ENCODE measurements at regions not wholly inside any gene's neighbourhood (a gene's known extent, or its start where the extent isn't known, plus 50 kb on each side); places are given as distances from the start of the nearest gene placed in this dataset.

GRCh38 chr22:47231759-47232158 lies 469.3 kb downstream of the TBC1D22A start:
- TF ChIP-seq, protein P1, sequence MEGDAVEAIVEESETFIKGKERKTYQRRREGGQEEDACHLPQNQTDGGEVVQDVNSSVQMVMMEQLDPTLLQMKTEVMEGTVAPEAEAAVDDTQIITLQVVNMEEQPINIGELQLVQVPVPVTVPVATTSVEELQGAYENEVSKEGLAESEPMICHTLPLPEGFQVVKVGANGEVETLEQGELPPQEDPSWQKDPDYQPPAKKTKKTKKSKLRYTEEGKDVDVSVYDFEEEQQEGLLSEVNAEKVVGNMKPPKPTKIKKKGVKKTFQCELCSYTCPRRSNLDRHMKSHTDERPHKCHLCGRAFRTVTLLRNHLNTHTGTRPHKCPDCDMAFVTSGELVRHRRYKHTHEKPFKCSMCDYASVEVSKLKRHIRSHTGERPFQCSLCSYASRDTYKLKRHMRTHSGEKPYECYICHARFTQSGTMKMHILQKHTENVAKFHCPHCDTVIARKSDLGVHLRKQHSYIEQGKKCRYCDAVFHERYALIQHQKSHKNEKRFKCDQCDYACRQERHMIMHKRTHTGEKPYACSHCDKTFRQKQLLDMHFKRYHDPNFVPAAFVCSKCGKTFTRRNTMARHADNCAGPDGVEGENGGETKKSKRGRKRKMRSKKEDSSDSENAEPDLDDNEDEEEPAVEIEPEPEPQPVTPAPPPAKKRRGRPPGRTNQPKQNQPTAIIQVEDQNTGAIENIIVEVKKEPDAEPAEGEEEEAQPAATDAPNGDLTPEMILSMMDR (IDR thresholded peaks at IDR 0.05; ENCODE audit: low read depth, low read length), result no peak
- no peak for TF ChIP-seq POLR2A (IDR thresholded peaks at IDR 0.05; ENCODE audit: extremely low read depth, insufficient read length)
- TF ChIP-seq MAX (IDR thresholded peaks at IDR 0.05; ENCODE audit: low read depth, low read length), result no peak
- TF ChIP-seq MYC (IDR thresholded peaks at IDR 0.05; ENCODE audit: low read depth, low read length), result no peak

All from NB4 (cell line).